GM12875 (cell line): ENCODE measurements at regions not wholly inside any gene's neighbourhood (a gene's known extent, or its start where the extent isn't known, plus 50 kb on each side); places are given as distances from the start of the nearest gene placed in this dataset.

Source experiments
- H3K4me3 ChIP-seq: one replicate; pipeline ENCODE4 v1.5.1; 2011; ENCODE audit warnings: low read depth, low read length, control low read depth
- CTCF ChIP-seq: IDR thresholded peaks from 2 replicates; pipeline ENCODE4 v1.5.1; 2011; ENCODE audit warnings: low read depth, mild to moderate bottlenecking, control low read depth, inconsistent platforms, low read length, moderate library complexity, borderline replicate concordance; ENCODE audit not compliant: insufficient read depth

GRCh38 chr3:7924228-7924627, 577.4 kb upstream of the LMCD1 start:
- no peak overlapping the region for H3K4me3 ChIP-seq
- no peak for TF ChIP-seq CTCF

- no peak overlapping the region for H3K4me3 ChIP-seq
- no peak for TF ChIP-seq CTCF
These were observed 574.6 kb upstream of the LMCD1 start for GRCh38 chr3:7927015-7927414.

- TF ChIP-seq CTCF, result no peak
- H3K4me3 ChIP-seq, result no peak overlapping the region
These were observed 573.8 kb upstream of the LMCD1 start for GRCh38 chr3:7927864-7928263.

GRCh38 chr3:7929319-7929889, 572.2 kb upstream of the LMCD1 start:
- no peak overlapping the region for H3K4me3 ChIP-seq
- no peak for TF ChIP-seq CTCF

GRCh38 chr3:7934362-7934761, 567.3 kb upstream of the LMCD1 start:
- no peak overlapping the region for H3K4me3 ChIP-seq
- TF ChIP-seq CTCF, result no peak

- no peak for TF ChIP-seq CTCF
- no peak overlapping the region for H3K4me3 ChIP-seq
These were observed 553.7 kb upstream of the LMCD1 start for GRCh38 chr3:7947930-7948329.

- no peak for TF ChIP-seq CTCF
- no peak overlapping the region for H3K4me3 ChIP-seq
These were observed 550.7 kb upstream of the LMCD1 start for GRCh38 chr3:7950890-7951289.
